ENCODE measurements at regions not wholly inside any gene's neighbourhood (a gene's known extent, or its start where the extent isn't known, plus 50 kb on each side); places are given as distances from the start of the nearest gene placed in this dataset.

DNA sequence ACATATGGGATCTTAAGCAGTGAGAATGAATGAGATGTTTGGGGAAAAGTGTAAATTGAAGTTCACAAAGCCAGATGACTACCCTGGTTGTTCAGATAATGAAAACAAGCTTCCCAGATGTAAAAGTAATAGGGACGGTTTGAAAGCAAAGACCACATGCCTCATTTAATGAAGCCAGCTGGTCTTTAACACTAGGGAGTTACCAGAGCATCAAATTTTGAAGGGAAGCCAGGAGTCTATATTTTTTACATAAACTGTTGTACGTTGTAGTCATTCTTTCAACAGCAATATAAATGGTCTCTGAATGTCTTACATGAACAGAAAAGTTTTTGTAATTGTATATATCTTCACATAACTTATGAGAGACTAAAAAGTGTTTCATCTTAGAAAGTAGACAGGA, 2604.5 kb upstream of the PCDH20 start:
- Mint-ChIP-seq H3K9me3 (ENCODE audit: low read depth) (no peaks in the 10 kb centered on the region), H3K4me3 (ENCODE audit: unreplicated experiment) (no peak overlapping the region)
- DNase-seq (ENCODE audit: low spot score): no peak

GRCh38 chr13:64007339-64007738, 2591.7 kb upstream of the PCDH20 start:
- DNase-seq (ENCODE audit: low spot score): no peak
- H3K4me1 Mint-ChIP-seq (ENCODE audit: low read depth): peaks cover 3% of the 10 kb centered on the region

More for the DNA sequence above, 2604.5 kb upstream of the PCDH20 start:
- no peaks in the 10 kb centered on the region for H3K27me3 Mint-ChIP-seq (ENCODE audit: low read depth)
- no peaks in the 10 kb centered on the region for H3K4me1 Mint-ChIP-seq (ENCODE audit: low read depth)
- no peaks in the 10 kb centered on the region for H3K36me3 Mint-ChIP-seq (ENCODE audit: low read depth)
- TF ChIP-seq, protein P1, sequence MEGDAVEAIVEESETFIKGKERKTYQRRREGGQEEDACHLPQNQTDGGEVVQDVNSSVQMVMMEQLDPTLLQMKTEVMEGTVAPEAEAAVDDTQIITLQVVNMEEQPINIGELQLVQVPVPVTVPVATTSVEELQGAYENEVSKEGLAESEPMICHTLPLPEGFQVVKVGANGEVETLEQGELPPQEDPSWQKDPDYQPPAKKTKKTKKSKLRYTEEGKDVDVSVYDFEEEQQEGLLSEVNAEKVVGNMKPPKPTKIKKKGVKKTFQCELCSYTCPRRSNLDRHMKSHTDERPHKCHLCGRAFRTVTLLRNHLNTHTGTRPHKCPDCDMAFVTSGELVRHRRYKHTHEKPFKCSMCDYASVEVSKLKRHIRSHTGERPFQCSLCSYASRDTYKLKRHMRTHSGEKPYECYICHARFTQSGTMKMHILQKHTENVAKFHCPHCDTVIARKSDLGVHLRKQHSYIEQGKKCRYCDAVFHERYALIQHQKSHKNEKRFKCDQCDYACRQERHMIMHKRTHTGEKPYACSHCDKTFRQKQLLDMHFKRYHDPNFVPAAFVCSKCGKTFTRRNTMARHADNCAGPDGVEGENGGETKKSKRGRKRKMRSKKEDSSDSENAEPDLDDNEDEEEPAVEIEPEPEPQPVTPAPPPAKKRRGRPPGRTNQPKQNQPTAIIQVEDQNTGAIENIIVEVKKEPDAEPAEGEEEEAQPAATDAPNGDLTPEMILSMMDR (IDR thresholded peaks at IDR 0.05): no peak
- no peak overlapping the region for H3K27ac Mint-ChIP-seq (ENCODE audit: unreplicated experiment)

GRCh38 chr13:64000321-64000720, 2584.7 kb upstream of the PCDH20 start:
- TF ChIP-seq, protein P1 (IDR thresholded peaks at IDR 0.05): no peak
- H3K9me3 Mint-ChIP-seq (ENCODE audit: low read depth): peaks cover 2% of the 10 kb centered on the region
- no peak overlapping the region for H3K27ac Mint-ChIP-seq (ENCODE audit: unreplicated experiment)
- H3K27me3 Mint-ChIP-seq (ENCODE audit: low read depth): no peaks in the 10 kb centered on the region
- DNase-seq (ENCODE audit: low spot score): no peak
- H3K4me3 Mint-ChIP-seq (ENCODE audit: unreplicated experiment): no peak overlapping the region
- no peaks in the 10 kb centered on the region for H3K4me1 Mint-ChIP-seq (ENCODE audit: low read depth)
- no peaks in the 10 kb centered on the region for H3K36me3 Mint-ChIP-seq (ENCODE audit: low read depth)

More at GRCh38 chr13:64007339-64007738, 2591.7 kb upstream of the PCDH20 start:
- H3K4me3 Mint-ChIP-seq (ENCODE audit: unreplicated experiment): no peak overlapping the region
- no peak overlapping the region for H3K27ac Mint-ChIP-seq (ENCODE audit: unreplicated experiment)
- no peaks in the 10 kb centered on the region for H3K9me3 Mint-ChIP-seq (ENCODE audit: low read depth)
- no peaks in the 10 kb centered on the region for H3K27me3 Mint-ChIP-seq (ENCODE audit: low read depth)
- TF ChIP-seq, protein P1 (IDR thresholded peaks at IDR 0.05): no peak
- H3K36me3 Mint-ChIP-seq (ENCODE audit: low read depth): no peaks in the 10 kb centered on the region

- H3K9me3 Mint-ChIP-seq (ENCODE audit: low read depth): peaks cover 2% of the 10 kb centered on the region
- TF ChIP-seq, protein P1 (IDR thresholded peaks at IDR 0.05): no peak
- H3K4me3 Mint-ChIP-seq (ENCODE audit: unreplicated experiment): no peak overlapping the region
- H3K27ac Mint-ChIP-seq (ENCODE audit: unreplicated experiment): no peak overlapping the region
- H3K4me1 Mint-ChIP-seq (ENCODE audit: low read depth): no peaks in the 10 kb centered on the region
- H3K27me3 Mint-ChIP-seq (ENCODE audit: low read depth): no peaks in the 10 kb centered on the region
- no peaks in the 10 kb centered on the region for H3K36me3 Mint-ChIP-seq (ENCODE audit: low read depth)
- DNase-seq (ENCODE audit: low spot score): no peak
Observed at GRCh38 chr13:63999614-64000305, 2584.1 kb upstream of the PCDH20 start.

DNA sequence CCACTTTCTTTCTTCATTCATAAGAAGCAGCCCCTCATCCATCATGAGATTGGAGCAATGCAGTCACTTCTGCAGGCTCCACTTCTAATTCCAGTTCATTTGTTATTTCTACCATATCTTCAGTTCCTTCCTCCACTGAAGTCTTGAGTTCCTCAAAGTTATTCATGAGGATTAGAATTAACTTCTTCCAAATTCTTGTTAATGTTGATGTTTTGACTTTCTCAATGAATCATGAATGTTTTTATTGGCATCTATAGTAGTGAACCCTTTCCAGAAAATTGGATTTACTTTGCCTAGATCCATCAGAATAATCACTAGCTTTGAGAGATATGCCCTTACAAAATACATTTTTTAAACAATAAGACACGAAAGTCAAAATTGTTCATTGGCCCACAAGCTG, 2567.7 kb upstream of the PCDH20 start:
- Mint-ChIP-seq H3K27me3 (ENCODE audit: low read depth) (no peaks in the 10 kb centered on the region), H3K27ac (ENCODE audit: unreplicated experiment) (no peak overlapping the region), H3K4me1 (ENCODE audit: low read depth) (no peaks in the 10 kb centered on the region), H3K4me3 (ENCODE audit: unreplicated experiment) (no peak overlapping the region), H3K36me3 (ENCODE audit: low read depth) (no peaks in the 10 kb centered on the region), H3K9me3 (ENCODE audit: low read depth) (peaks cover 17% of the 10 kb centered on the region)
- DNase-seq (ENCODE audit: low spot score): no peak
- TF ChIP-seq, protein P1 (IDR thresholded peaks at IDR 0.05): no peak
